ENCODE measurements at regions not wholly inside any gene's neighbourhood (a gene's known extent, or its start where the extent isn't known, plus 50 kb on each side); places are given as distances from the start of the nearest gene placed in this dataset.
A peak's percentile ranks its signal among the peaks of the same experiment; 100 is the strongest.

- TF ChIP-seq, protein P1, sequence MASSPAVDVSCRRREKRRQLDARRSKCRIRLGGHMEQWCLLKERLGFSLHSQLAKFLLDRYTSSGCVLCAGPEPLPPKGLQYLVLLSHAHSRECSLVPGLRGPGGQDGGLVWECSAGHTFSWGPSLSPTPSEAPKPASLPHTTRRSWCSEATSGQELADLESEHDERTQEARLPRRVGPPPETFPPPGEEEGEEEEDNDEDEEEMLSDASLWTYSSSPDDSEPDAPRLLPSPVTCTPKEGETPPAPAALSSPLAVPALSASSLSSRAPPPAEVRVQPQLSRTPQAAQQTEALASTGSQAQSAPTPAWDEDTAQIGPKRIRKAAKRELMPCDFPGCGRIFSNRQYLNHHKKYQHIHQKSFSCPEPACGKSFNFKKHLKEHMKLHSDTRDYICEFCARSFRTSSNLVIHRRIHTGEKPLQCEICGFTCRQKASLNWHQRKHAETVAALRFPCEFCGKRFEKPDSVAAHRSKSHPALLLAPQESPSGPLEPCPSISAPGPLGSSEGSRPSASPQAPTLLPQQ (tag by site-specific recombination; IDR thresholded peaks at IDR 0.05), result no peak
- no peak for TF ChIP-seq ZNF175 (tag by site-specific recombination; IDR thresholded peaks at IDR 0.05)
Measured at GRCh38 chr22:48641906-48642475, 1185.7 kb downstream of the BRD1 start (continued).

GRCh38 chr22:48640890-48641841, 1186.5 kb downstream of the BRD1 start:
- ChIA-PET POLR2A (no interaction called here), CTCF (no interaction called here)
- Histone ChIP-seq H3K4me1 (ENCODE audit: control insufficient read depth, insufficient read depth, low read length) (no peaks in the 10 kb centered on the region), H3K36me3 (ENCODE audit: control insufficient read depth in 2 of 2, insufficient read depth in 1 of 2, low read length in 2 of 2) (no peaks in the 10 kb centered on the region), H3K4me3 (ENCODE audit: low read depth, low read length) (no peak overlapping the region), H3K27ac (ENCODE audit: extremely low read depth, low read depth, low read length) (no peak overlapping the region), H3K9me3 (ENCODE audit: control insufficient read depth, insufficient read depth, low read depth, low read length) (no peaks in the 10 kb centered on the region)
- no peak for TF ChIP-seq ZNF140 (tag by site-specific recombination; IDR thresholded peaks at IDR 0.05)
- no peak for TF ChIP-seq ZNF10 (tag by site-specific recombination; IDR thresholded peaks at IDR 0.05)
- no peak for TF ChIP-seq ZBTB48 (tag by site-specific recombination; IDR thresholded peaks at IDR 0.05)
- TF ChIP-seq GLIS1 (tag by site-specific recombination; IDR thresholded peaks at IDR 0.05), result peak; percentile 56
- no peak for TF ChIP-seq ZNF624 (tag by site-specific recombination; IDR thresholded peaks at IDR 0.05)
- TF ChIP-seq, protein P2, sequence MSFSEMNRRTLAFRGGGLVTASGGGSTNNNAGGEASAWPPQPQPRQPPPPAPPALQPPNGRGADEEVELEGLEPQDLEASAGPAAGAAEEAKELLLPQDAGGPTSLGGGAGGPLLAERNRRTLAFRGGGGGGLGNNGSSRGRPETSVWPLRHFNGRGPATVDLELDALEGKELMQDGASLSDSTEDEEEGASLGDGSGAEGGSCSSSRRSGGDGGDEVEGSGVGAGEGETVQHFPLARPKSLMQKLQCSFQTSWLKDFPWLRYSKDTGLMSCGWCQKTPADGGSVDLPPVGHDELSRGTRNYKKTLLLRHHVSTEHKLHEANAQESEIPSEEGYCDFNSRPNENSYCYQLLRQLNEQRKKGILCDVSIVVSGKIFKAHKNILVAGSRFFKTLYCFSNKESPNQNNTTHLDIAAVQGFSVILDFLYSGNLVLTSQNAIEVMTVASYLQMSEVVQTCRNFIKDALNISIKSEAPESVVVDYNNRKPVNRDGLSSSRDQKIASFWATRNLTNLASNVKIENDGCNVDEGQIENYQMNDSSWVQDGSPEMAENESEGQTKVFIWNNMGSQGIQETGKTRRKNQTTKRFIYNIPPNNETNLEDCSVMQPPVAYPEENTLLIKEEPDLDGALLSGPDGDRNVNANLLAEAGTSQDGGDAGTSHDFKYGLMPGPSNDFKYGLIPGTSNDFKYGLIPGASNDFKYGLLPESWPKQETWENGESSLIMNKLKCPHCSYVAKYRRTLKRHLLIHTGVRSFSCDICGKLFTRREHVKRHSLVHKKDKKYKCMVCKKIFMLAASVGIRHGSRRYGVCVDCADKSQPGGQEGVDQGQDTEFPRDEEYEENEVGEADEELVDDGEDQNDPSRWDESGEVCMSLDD (tag by site-specific recombination; IDR thresholded peaks at IDR 0.05), result no peak

- Histone ChIP-seq H3K4me3 (ENCODE audit: low read depth, low read length) (no peak overlapping the region), H3K27ac (ENCODE audit: extremely low read depth, low read depth, low read length) (no peak overlapping the region), H3K36me3 (ENCODE audit: control insufficient read depth in 2 of 2, insufficient read depth in 1 of 2, low read length in 2 of 2) (no peaks in the 10 kb centered on the region), H3K9me3 (ENCODE audit: control insufficient read depth, insufficient read depth, low read depth, low read length) (no peaks in the 10 kb centered on the region), H3K4me1 (ENCODE audit: control insufficient read depth, insufficient read depth, low read length) (no peaks in the 10 kb centered on the region)
- ChIA-PET POLR2A (interaction anchor here (0.6 kb wide), 1 partner anchor 27 kb away, joined by 4 read pairs; no protein-coding TSS in a partner anchor), CTCF (no interaction called here)
- TF ChIP-seq, protein P3, sequence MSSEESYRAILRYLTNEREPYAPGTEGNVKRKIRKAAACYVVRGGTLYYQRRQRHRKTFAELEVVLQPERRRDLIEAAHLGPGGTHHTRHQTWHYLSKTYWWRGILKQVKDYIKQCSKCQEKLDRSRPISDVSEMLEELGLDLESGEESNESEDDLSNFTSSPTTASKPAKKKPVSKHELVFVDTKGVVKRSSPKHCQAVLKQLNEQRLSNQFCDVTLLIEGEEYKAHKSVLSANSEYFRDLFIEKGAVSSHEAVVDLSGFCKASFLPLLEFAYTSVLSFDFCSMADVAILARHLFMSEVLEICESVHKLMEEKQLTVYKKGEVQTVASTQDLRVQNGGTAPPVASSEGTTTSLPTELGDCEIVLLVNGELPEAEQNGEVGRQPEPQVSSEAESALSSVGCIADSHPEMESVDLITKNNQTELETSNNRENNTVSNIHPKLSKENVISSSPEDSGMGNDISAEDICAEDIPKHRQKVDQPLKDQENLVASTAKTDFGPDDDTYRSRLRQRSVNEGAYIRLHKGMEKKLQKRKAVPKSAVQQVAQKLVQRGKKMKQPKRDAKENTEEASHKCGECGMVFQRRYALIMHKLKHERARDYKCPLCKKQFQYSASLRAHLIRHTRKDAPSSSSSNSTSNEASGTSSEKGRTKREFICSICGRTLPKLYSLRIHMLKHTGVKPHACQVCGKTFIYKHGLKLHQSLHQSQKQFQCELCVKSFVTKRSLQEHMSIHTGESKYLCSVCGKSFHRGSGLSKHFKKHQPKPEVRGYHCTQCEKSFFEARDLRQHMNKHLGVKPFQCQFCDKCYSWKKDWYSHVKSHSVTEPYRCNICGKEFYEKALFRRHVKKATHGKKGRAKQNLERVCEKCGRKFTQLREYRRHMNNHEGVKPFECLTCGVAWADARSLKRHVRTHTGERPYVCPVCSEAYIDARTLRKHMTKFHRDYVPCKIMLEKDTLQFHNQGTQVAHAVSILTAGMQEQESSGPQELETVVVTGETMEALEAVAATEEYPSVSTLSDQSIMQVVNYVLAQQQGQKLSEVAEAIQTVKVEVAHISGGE (tag by site-specific recombination; conservative IDR thresholded peaks at IDR 0.05; ENCODE audit: low read depth), result no peak
- TF ChIP-seq ZFHX2 (tag by site-specific recombination; conservative IDR thresholded peaks at IDR 0.05), result peak; percentile 27; the same call in 1 of the 2 replicates
- TF ChIP-seq EGR2 (tag by site-specific recombination; IDR thresholded peaks at IDR 0.05; ENCODE audit: low read depth), result peak; percentile 28; the same call in 1 of the 2 replicates
- no peak for TF ChIP-seq TCF7L2 (IDR thresholded peaks at IDR 0.05; ENCODE audit: borderline replicate concordance, low read depth, low read length)
- no peak for TF ChIP-seq ZNF623 (tag by site-specific recombination; IDR thresholded peaks at IDR 0.05)
- TF ChIP-seq KLF1 (tag by site-specific recombination; IDR thresholded peaks at IDR 0.05), result peak; percentile 74
- TF ChIP-seq ZNF624 (tag by site-specific recombination; IDR thresholded peaks at IDR 0.05), result no peak
- no peak for TF ChIP-seq PRDM1 (tag by site-specific recombination; IDR thresholded peaks at IDR 0.05)
- no peak for TF ChIP-seq ZNF473 (tag by site-specific recombination; IDR thresholded peaks at IDR 0.05)
- TF ChIP-seq OSR2 (tag by site-specific recombination; IDR thresholded peaks at IDR 0.05), result no peak
- no peak for TF ChIP-seq ZNF621 (tag by site-specific recombination; IDR thresholded peaks at IDR 0.05)
- no peak for TF ChIP-seq PRDM6 (tag by site-specific recombination; IDR thresholded peaks at IDR 0.05)
- no peak for TF ChIP-seq ZNF670 (tag by site-specific recombination; IDR thresholded peaks at IDR 0.05; ENCODE audit: low read depth)
Measured at GRCh38 chr22:48639896-48640748, 1187.6 kb downstream of the BRD1 start.
